Loucy (cell line): ENCODE measurements at regions not wholly inside any gene's neighbourhood (a gene's known extent, or its start where the extent isn't known, plus 50 kb on each side); places are given as distances from the start of the nearest gene placed in this dataset.

Source experiments
- H2AFZ ChIP-seq: fragments of 200-600 bp; sonication (generic); 2 replicates; pipeline ENCODE4 v1.6.0; 2016; ENCODE audit warnings: antibody characterized with exemption, mild to moderate bottlenecking, low read length, moderate library complexity
- H3F3A ChIP-seq: fragments of 200-600 bp; 2 replicates; pipeline ENCODE4 v1.6.0; 2016; ENCODE audit warnings: antibody characterized with exemption, low read depth, mild to moderate bottlenecking
- H3K27me3 ChIP-seq: fragments of 200-600 bp; sonication (generic); 2 replicates; pipeline ENCODE4 v1.6.1; 2014; ENCODE audit warnings: low read length, mild to moderate bottlenecking; ENCODE audit not compliant: insufficient read depth, poor library complexity, severe bottlenecking
- H3K36me3 ChIP-seq: fragments of 200-600 bp; sonication (generic); 2 replicates; pipeline ENCODE4 v1.6.1; 2016; ENCODE audit warnings: low read length; ENCODE audit not compliant: insufficient read depth
- H3K4me1 ChIP-seq: fragments of 200-600 bp; sonication (generic); 2 replicates; pipeline ENCODE4 v1.5.1; 2014; ENCODE audit warnings: low read length, mild to moderate bottlenecking; ENCODE audit not compliant: insufficient read depth, poor library complexity, severe bottlenecking
- H3K4me2 ChIP-seq: fragments of 200-600 bp; sonication (generic); 2 replicates; pipeline ENCODE4 v1.6.0; 2014; ENCODE audit warnings: antibody characterized with exemption, low read length, low read depth, mild to moderate bottlenecking; ENCODE audit not compliant: poor library complexity, severe bottlenecking
- H3K4me3 ChIP-seq: fragments of 200-600 bp; sonication (generic); 2 replicates; pipeline ENCODE4 v1.5.1; 2014; ENCODE audit warnings: low read length, mild to moderate bottlenecking, mixed read lengths; ENCODE audit not compliant: poor library complexity, severe bottlenecking
- H3K79me2 ChIP-seq: fragments of 200-600 bp; sonication (generic); 2 replicates; pipeline ENCODE4 v1.6.1; 2014; ENCODE audit warnings: low read length; ENCODE audit not compliant: insufficient read depth
- H3K9ac ChIP-seq: fragments of 200-600 bp; sonication (generic); 2 replicates; pipeline ENCODE4 v1.6.0; 2014; ENCODE audit warnings: mild to moderate bottlenecking, low read depth, low read length, moderate library complexity; ENCODE audit not compliant: poor library complexity, severe bottlenecking
- H3K9me2 ChIP-seq: fragments of 200-600 bp; sonication (generic); replicated peaks from 2 replicates; pipeline ENCODE4 v1.6.1; 2016; ENCODE audit warnings: low read depth, low read length, mixed read lengths
- H3K9me3 ChIP-seq: fragments of 200-600 bp; sonication (generic); 2 replicates; pipeline ENCODE4 v1.6.1; 2014; ENCODE audit warnings: mild to moderate bottlenecking, antibody characterized with exemption, low read length, low read depth; ENCODE audit not compliant: insufficient read depth
- H4K20me1 ChIP-seq: fragments of 200-600 bp; sonication (generic); 2 replicates; pipeline ENCODE4 v1.6.0; 2014; ENCODE audit warnings: antibody characterized with exemption, low read length, mild to moderate bottlenecking; ENCODE audit not compliant: insufficient read depth, poor library complexity, severe bottlenecking
- EZH2phosphoT487 ChIP-seq: fragments of 200-600 bp; IDR thresholded peaks from 2 replicates; pipeline ENCODE4 v1.6.1; 2018; ENCODE audit warnings: antibody characterized with exemption, mild to moderate bottlenecking, moderate library complexity, borderline replicate concordance
- TF ChIP-seq, protein P1 (sequence below): fragments of 200-600 bp; sonication (generic); conservative IDR thresholded peaks from 2 replicates; pipeline ENCODE4 v1.5.1; 2014; ENCODE audit warnings: mild to moderate bottlenecking, antibody characterized with exemption, low read length

DNA sequence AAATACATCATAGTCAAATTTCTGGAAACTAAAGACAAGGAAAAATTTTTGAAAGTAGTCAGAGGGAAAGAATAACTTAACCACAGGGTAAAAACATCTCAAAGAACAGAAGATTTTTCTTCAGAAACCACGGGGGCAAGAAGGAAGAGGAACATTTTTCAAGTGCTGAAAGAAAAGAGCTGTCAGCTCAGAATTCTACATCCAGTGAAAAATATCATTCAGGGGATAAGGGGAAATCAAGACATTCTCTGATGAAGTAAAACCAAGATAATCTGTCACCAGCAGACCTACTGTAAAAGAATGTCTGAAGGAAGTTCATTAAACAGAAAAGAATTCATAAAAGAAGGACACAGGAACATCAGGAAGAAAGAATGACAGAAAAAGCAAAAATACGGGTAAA is 111.2 kb upstream of the TMEM72 start:
- Histone ChIP-seq H3K79me2 (no peaks in the 10 kb centered on the region), H3K9me3 (no peaks in the 10 kb centered on the region), H3K36me3 (no peaks in the 10 kb centered on the region), H3K9ac (no peak overlapping the region), H3F3A (no peaks in the 10 kb centered on the region), H3K4me2 (no peak overlapping the region), H3K4me3 (no peak overlapping the region), H2AFZ (no peak overlapping the region; the same call in 1 of the 2 replicates), H3K27me3 (no peaks in the 10 kb centered on the region), H4K20me1 (no peaks in the 10 kb centered on the region), H3K4me1 (no peaks in the 10 kb centered on the region), H3K9me2 (no peaks in the 10 kb centered on the region)
- no peak for TF ChIP-seq EZH2phosphoT487
- TF ChIP-seq, protein P1, sequence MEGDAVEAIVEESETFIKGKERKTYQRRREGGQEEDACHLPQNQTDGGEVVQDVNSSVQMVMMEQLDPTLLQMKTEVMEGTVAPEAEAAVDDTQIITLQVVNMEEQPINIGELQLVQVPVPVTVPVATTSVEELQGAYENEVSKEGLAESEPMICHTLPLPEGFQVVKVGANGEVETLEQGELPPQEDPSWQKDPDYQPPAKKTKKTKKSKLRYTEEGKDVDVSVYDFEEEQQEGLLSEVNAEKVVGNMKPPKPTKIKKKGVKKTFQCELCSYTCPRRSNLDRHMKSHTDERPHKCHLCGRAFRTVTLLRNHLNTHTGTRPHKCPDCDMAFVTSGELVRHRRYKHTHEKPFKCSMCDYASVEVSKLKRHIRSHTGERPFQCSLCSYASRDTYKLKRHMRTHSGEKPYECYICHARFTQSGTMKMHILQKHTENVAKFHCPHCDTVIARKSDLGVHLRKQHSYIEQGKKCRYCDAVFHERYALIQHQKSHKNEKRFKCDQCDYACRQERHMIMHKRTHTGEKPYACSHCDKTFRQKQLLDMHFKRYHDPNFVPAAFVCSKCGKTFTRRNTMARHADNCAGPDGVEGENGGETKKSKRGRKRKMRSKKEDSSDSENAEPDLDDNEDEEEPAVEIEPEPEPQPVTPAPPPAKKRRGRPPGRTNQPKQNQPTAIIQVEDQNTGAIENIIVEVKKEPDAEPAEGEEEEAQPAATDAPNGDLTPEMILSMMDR: no peak

DNA sequence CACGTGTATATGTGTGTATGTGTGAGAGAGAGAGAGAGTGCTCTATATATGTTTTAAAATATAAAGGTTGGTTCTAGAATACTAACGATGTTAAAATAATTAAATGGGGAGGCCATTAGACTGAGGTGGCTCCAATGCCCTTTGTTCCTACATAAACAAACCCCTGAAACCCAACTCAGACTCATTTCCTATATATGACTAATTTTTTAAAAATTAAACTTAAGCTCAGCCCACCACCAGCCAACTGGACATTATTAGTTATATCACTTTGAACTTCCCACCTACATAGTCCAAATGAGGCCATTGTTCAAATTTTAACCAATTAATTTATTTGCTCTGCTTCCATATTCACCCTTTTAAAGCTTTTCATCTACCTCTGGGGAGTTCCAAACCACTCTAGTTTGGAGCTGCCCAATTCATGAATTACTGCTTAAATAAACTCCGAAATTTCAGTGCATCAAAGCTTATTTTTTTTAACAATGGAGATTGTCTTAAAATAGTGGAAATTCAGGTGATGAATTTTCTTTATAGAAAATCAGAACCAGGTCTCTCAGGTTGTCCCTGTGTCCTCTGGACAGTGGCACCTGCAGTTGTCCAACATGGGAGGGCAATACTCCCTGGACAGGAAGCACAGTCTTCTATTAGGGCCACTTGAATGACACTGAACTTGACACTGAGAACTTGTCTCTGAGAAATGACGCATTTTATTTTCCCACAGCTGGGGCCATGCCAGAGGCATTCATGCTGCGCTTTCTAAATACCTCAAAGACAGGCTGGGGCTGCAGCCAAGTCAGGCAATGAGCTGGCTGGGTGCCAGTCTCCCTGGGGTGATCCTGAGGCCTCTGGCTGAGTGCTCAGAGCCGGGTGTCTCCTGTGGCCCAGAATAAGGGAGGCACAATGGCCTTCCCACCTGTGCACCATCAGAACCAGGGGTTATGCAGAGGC is 109.5 kb upstream of the TMEM72 start:
- Histone ChIP-seq H3K9ac (no peak overlapping the region), H3K9me3 (no peaks in the 10 kb centered on the region), H3F3A (no peaks in the 10 kb centered on the region), H3K27me3 (no peaks in the 10 kb centered on the region), H3K79me2 (no peaks in the 10 kb centered on the region), H2AFZ (no peak overlapping the region), H3K4me2 (no peak overlapping the region), H4K20me1 (no peaks in the 10 kb centered on the region), H3K4me3 (no peak overlapping the region), H3K36me3 (no peaks in the 10 kb centered on the region), H3K9me2 (no peaks in the 10 kb centered on the region), H3K4me1 (no peaks in the 10 kb centered on the region)
- TF ChIP-seq, protein P1: no peak
- no peak for TF ChIP-seq EZH2phosphoT487

GRCh38 chr10:44803862-44804261 is 107.3 kb upstream of the TMEM72 start:
- Histone ChIP-seq H3K4me1 (no peaks in the 10 kb centered on the region), H3K79me2 (no peaks in the 10 kb centered on the region), H3K9me2 (no peaks in the 10 kb centered on the region), H2AFZ (no peak overlapping the region), H3K36me3 (no peaks in the 10 kb centered on the region), H3K4me2 (no peak overlapping the region), H3K27me3 (no peaks in the 10 kb centered on the region), H3F3A (no peaks in the 10 kb centered on the region), H3K9ac (no peak overlapping the region), H3K4me3 (no peak overlapping the region), H4K20me1 (no peaks in the 10 kb centered on the region), H3K9me3 (no peaks in the 10 kb centered on the region)
- no peak for TF ChIP-seq EZH2phosphoT487
- TF ChIP-seq, protein P1: no peak
